ENCODE measurements at regions not wholly inside any gene's neighbourhood (a gene's known extent, or its start where the extent isn't known, plus 50 kb on each side); places are given as distances from the start of the nearest gene placed in this dataset.

DNA sequence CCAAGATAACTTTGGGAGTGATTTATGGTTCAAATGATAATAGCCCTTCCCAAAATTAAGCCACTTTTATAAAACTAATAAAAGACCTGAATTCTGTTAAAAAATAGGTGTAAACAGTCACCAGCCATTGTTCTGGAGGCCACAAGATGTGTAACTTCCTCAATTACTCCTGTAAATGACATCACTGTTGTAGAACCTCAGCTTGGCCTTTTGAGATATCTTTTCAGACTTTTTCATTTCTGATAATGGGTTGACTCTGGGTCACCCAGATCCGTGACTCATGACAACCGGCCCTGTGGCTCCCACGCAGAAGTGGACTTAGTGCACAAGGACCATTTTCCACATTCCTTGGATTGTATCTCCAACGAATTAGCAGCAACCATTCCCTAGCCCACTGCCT lies 106.6 kb downstream of the DKK1 start:
- TF ChIP-seq, protein P1, sequence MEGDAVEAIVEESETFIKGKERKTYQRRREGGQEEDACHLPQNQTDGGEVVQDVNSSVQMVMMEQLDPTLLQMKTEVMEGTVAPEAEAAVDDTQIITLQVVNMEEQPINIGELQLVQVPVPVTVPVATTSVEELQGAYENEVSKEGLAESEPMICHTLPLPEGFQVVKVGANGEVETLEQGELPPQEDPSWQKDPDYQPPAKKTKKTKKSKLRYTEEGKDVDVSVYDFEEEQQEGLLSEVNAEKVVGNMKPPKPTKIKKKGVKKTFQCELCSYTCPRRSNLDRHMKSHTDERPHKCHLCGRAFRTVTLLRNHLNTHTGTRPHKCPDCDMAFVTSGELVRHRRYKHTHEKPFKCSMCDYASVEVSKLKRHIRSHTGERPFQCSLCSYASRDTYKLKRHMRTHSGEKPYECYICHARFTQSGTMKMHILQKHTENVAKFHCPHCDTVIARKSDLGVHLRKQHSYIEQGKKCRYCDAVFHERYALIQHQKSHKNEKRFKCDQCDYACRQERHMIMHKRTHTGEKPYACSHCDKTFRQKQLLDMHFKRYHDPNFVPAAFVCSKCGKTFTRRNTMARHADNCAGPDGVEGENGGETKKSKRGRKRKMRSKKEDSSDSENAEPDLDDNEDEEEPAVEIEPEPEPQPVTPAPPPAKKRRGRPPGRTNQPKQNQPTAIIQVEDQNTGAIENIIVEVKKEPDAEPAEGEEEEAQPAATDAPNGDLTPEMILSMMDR (conservative IDR thresholded peaks at IDR 0.05; ENCODE audit: low read depth, low read length) = no peak
- TF ChIP-seq EZH2 (IDR thresholded peaks at IDR 0.05; ENCODE audit: low read length, unreplicated experiment) = no peak
- no peak for TF ChIP-seq EZH2phosphoT487 (IDR thresholded peaks at IDR 0.05; ENCODE audit: borderline replicate concordance, low read length)
